MCF 10A (cell line): ENCODE measurements at regions not wholly inside any gene's neighbourhood (a gene's known extent, or its start where the extent isn't known, plus 50 kb on each side); places are given as distances from the start of the nearest gene placed in this dataset.

Source experiments
- BruUV-seq: library from RNA; stranded (reverse); fragments of 400-500 nt; replicated peaks from 2 replicates; lab custom pipeline; 2021; lab: Mats Ljungman, UMichigan
- CTCF ChIA-PET: fragments of 300-600 bp; sonication (Branson Sonifier 250); formaldehyde crosslinking; extraction: SDS; loops from one replicate; lab custom pipeline; 2021; ENCODE audit warnings: antibody characterized with exemption, inconsistent platforms; lab: Yijun Ruan, JAX
- POLR2A ChIA-PET: fragments of 300-600, 350-650 bp; sonication (Branson Sonifier 250); formaldehyde crosslinking; extraction: SDS; loops from one replicate; lab custom pipeline; 2020; ENCODE audit warnings: antibody characterized with exemption, inconsistent platforms; lab: Yijun Ruan, JAX
- DNase-seq: peaks from one replicate; pipeline ENCODE4 v3.0.0-alpha.2; 2018; ENCODE audit not compliant: unreplicated experiment
- H3K27ac Mint-ChIP-seq: one replicate; pipeline ENCODE4 v1.8.0; 2022; ENCODE audit warnings: mild to moderate bottlenecking, low read depth, mixed read lengths; ENCODE audit not compliant: unreplicated experiment
- H3K27me3 Mint-ChIP-seq: one replicate; pipeline ENCODE4 v1.8.0; 2022; ENCODE audit warnings: mixed read lengths; ENCODE audit not compliant: insufficient read depth, unreplicated experiment
- H3K36me3 Mint-ChIP-seq: one replicate; pipeline ENCODE4 v1.8.0; 2022; ENCODE audit warnings: mild to moderate bottlenecking, moderate library complexity, mixed read lengths; ENCODE audit not compliant: insufficient read depth, unreplicated experiment
- H3K4me1 Mint-ChIP-seq: one replicate; pipeline ENCODE4 v1.8.0; 2022; ENCODE audit warnings: mixed read lengths; ENCODE audit not compliant: insufficient read depth, unreplicated experiment
- H3K4me3 Mint-ChIP-seq: one replicate; pipeline ENCODE4 v1.8.0; 2022; ENCODE audit warnings: mild to moderate bottlenecking, moderate library complexity, mixed read lengths; ENCODE audit not compliant: unreplicated experiment
- H3K9me3 Mint-ChIP-seq: one replicate; pipeline ENCODE4 v1.8.0; 2022; ENCODE audit warnings: mixed read lengths; ENCODE audit not compliant: unreplicated experiment
- CTCF ChIP-seq: fragments of 200-600 bp; IDR thresholded peaks from one replicate; pipeline ENCODE4 v1.8.0; 2022; ENCODE audit warnings: antibody characterized with exemption, mild to moderate bottlenecking; ENCODE audit not compliant: unreplicated experiment
- intact Hi-C: fragments of 100-400 bp; cut with micrococcal nuclease; formaldehyde crosslinking; loops from 2 replicates; pipeline ENCODE4 v1.14.1; 2022

GRCh38 chr6:167505782-167506181 lies 180.9 kb downstream of the TTLL2 start:
- no peaks in the 10 kb centered on the region for H3K9me3 Mint-ChIP-seq

GRCh38 chr6:167506443-167507301 lies 181.8 kb downstream of the TTLL2 start:
- intact Hi-C loops = no loop called here
- TF ChIP-seq CTCF = no peak
- no peak overlapping the region for H3K27ac Mint-ChIP-seq
- DNase-seq = no peak
- no TSS peak for BruUV-seq
- peaks cover 33% of the 10 kb centered on the region for H3K27me3 Mint-ChIP-seq
- CTCF ChIA-PET = interaction anchor here (0.5 kb wide), 1 partner anchor 277 kb away, joined by 3 read pairs; no protein-coding TSS in a partner anchor
- POLR2A ChIA-PET = no interaction called here
- H3K4me3 Mint-ChIP-seq = no peak overlapping the region
- no peaks in the 10 kb centered on the region for H3K9me3 Mint-ChIP-seq
- H3K4me1 Mint-ChIP-seq = no peaks in the 10 kb centered on the region
- no peaks in the 10 kb centered on the region for H3K36me3 Mint-ChIP-seq

More at GRCh38 chr6:167505782-167506181, 180.9 kb downstream of the TTLL2 start:
- Mint-ChIP-seq H3K27ac (no peak overlapping the region), H3K36me3 (no peaks in the 10 kb centered on the region), H3K27me3 (peaks cover 42% of the 10 kb centered on the region), H3K4me1 (no peaks in the 10 kb centered on the region), H3K4me3 (no peak overlapping the region)
- ChIA-PET CTCF (interaction anchor here (0.5 kb wide), 1 partner anchor 546 kb away, joined by 3 read pairs; no protein-coding TSS in a partner anchor), POLR2A (no interaction called here)
- no peak for DNase-seq
- TF ChIP-seq CTCF = no peak
- BruUV-seq = no TSS peak
- intact Hi-C loops = no loop called here

- no peaks in the 10 kb centered on the region for H3K36me3 Mint-ChIP-seq
- H3K9me3 Mint-ChIP-seq = no peaks in the 10 kb centered on the region
- CTCF ChIA-PET = no interaction called here
- DNase-seq = no peak
- TF ChIP-seq CTCF = no peak
- no TSS peak for BruUV-seq
- H3K4me3 Mint-ChIP-seq = no peak overlapping the region
- no peaks in the 10 kb centered on the region for H3K4me1 Mint-ChIP-seq
- POLR2A ChIA-PET = no interaction called here
- H3K27me3 Mint-ChIP-seq = peaks cover 26% of the 10 kb centered on the region
- intact Hi-C loops = no loop called here
- H3K27ac Mint-ChIP-seq = no peak overlapping the region
Observed at GRCh38 chr6:167507376-167507945, 182.6 kb downstream of the TTLL2 start.
